Colonic mucosa (tissue), 4 donors: ENCODE measurements at regions not wholly inside any gene's neighbourhood (a gene's known extent, or its start where the extent isn't known, plus 50 kb on each side); places are given as distances from the start of the nearest gene placed in this dataset.

Source experiments
- DNase-seq: peaks from one replicate; pipeline ENCODE4 v3.0.0-alpha.2; 2020
- H3K27ac ChIP-seq: fragments of 200-600 bp; one replicate; pipeline ENCODE4 v1.8.0; 2021
- H3K27me3 ChIP-seq: fragments of 200-600 bp; one replicate; pipeline ENCODE4 v1.8.0; 2021
- H3K36me3 ChIP-seq: fragments of 200-600 bp; one replicate; pipeline ENCODE4 v1.8.0; 2021
- H3K4me1 ChIP-seq: fragments of 200-600 bp; one replicate; pipeline ENCODE4 v1.8.0; 2021; ENCODE audit warnings: mild to moderate bottlenecking
- H3K4me3 ChIP-seq: fragments of 200-600 bp; one replicate; pipeline ENCODE4 v1.8.0; 2021
- H3K9ac ChIP-seq, 2 donors: one replicate each; pipeline ENCODE4 v1.7.0; 2013; ENCODE audit warnings: control low read depth in 2 of 2, low read depth in 2 of 2, low read length in 2 of 2
- H3K9me3 ChIP-seq: fragments of 200-600 bp; one replicate; pipeline ENCODE4 v1.8.0; 2021
- CTCF ChIP-seq: fragments of 200-600 bp; IDR thresholded peaks from one replicate; pipeline ENCODE4 v1.8.0; 2022; ENCODE audit warnings: antibody characterized with exemption, mild to moderate bottlenecking
- intact Hi-C: fragments of 100-400 bp; cut with DNase I; formaldehyde crosslinking; loops from one replicate; pipeline ENCODE4 v1.14.1; 2022
- donor health status: healthy.
- donor health status: DM: no; HTN: no; CAD: no.
- donor health status: DM: no; HTN: no; CAD: no.

GRCh38 chr4:71126719-71127118 lies 133.3 kb downstream of the DCK start:
- Histone ChIP-seq H3K36me3 (no peaks in the 10 kb centered on the region), H3K4me1 (no peaks in the 10 kb centered on the region), H3K9ac (no peak overlapping the region), H3K27ac (no peak overlapping the region), H3K4me3 (no peak overlapping the region), H3K27me3 (no peaks in the 10 kb centered on the region), H3K9me3 (no peaks in the 10 kb centered on the region)
- DNase-seq: no peak
- no peak for TF ChIP-seq CTCF
- intact Hi-C loops: no loop called here

DNA sequence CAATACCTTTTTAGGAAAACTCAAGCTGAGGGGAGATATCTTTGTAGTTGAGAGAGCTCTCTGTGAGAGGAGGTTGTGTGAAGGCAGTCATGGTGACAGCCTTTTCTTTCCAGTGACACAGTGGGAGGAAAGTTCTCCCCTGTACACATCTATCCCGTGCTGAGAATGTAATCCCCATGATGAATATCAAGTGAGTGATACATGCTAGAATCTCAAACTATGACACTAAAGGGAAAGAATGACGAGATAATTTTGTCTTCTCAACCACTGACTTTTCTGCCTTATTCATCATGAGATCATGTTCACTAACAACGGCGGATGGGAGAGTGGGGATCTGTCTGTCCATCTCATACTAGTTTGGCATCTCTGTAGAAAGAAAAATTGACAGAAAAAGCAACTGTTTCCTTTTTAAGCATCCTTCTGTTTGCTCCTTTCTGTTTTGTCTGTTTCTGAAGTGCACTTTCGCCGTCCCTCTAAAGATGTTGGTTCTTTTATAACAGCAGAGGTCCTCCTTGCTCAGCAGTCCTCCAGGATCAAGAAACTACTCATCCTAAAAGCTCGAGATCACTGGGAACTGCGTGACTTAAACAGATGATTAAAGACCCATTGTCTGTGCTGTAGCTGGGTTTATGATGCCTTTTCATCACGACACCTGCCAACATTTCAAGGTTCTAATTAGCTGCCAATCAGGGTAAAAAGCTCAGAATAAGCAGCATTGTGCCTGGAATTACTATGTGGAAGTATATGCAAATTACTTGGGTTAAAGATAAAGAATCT lies 137.6 kb downstream of the DCK start:
- H3K27me3 ChIP-seq: no peaks in the 10 kb centered on the region
- no peak overlapping the region for H3K4me3 ChIP-seq
- no peaks in the 10 kb centered on the region for H3K9me3 ChIP-seq
- H3K4me1 ChIP-seq: no peaks in the 10 kb centered on the region
- no peaks in the 10 kb centered on the region for H3K36me3 ChIP-seq
- no peak for DNase-seq
- H3K27ac ChIP-seq: no peak overlapping the region
- H3K9ac ChIP-seq: no peak overlapping the region
- intact Hi-C loops: no loop called here
- TF ChIP-seq CTCF: no peak

DNA sequence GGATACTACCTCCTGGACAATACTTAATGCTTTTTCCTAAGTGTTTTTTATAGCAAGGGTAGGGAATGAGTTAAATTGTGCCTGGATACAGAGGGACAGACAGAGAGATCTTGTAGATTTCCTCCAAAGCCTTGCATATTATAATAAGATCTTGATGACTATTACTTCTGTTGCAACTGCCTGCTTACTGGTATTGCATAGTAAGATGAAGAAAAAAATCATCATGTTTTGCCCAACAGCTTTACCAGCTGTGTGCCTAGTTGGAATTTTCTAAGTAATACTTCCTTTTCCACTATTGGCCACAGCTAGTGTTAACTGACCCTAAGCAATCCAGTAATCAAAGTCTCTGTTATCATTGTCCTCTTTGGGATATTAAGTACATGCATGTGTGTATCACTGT lies 139.0 kb downstream of the DCK start:
- intact Hi-C loops: no loop called here
- Histone ChIP-seq H3K27ac (no peak overlapping the region), H3K36me3 (no peaks in the 10 kb centered on the region), H3K9ac (no peak overlapping the region), H3K9me3 (no peaks in the 10 kb centered on the region), H3K4me1 (no peaks in the 10 kb centered on the region), H3K4me3 (no peak overlapping the region), H3K27me3 (no peaks in the 10 kb centered on the region)
- no peak for DNase-seq
- TF ChIP-seq CTCF: no peak

DNA sequence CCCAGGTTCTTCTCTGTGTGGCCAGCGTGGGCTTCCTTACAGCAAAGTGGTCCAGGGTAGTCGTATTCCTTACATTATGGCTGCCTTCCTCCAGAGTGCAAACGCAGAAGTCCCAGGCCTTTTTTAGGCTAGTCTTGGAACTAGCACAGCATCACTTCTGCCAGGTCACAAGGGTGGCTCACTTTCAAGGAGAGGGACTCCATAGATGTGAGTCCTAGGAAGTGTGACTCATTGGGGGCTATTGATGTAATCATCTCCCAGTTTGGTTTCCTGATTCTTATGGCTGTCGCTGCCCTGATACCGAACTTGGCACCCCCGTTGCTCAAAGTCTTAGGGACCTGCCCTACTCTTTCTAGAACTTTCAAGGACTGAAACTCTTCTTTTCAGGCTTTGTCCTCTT lies 140.0 kb downstream of the DCK start:
- Histone ChIP-seq H3K27me3 (no peaks in the 10 kb centered on the region), H3K9me3 (no peaks in the 10 kb centered on the region), H3K4me3 (no peak overlapping the region), H3K27ac (no peak overlapping the region), H3K9ac (no peak overlapping the region), H3K4me1 (no peaks in the 10 kb centered on the region), H3K36me3 (no peaks in the 10 kb centered on the region)
- no peak for TF ChIP-seq CTCF
- no peak for DNase-seq
- intact Hi-C loops: no loop called here

- H3K9me3 ChIP-seq: no peaks in the 10 kb centered on the region
- no peak overlapping the region for H3K4me3 ChIP-seq
- H3K4me1 ChIP-seq: no peaks in the 10 kb centered on the region
- H3K27me3 ChIP-seq: no peaks in the 10 kb centered on the region
- intact Hi-C loops: no loop called here
- DNase-seq: no peak
- H3K36me3 ChIP-seq: no peaks in the 10 kb centered on the region
- H3K27ac ChIP-seq: no peak overlapping the region
- TF ChIP-seq CTCF: no peak
- no peak overlapping the region for H3K9ac ChIP-seq
Observed at GRCh38 chr4:71136071-71136470, 142.6 kb downstream of the DCK start.
